A673 (cell line): ENCODE measurements at regions not wholly inside any gene's neighbourhood (a gene's known extent, or its start where the extent isn't known, plus 50 kb on each side); places are given as distances from the start of the nearest gene placed in this dataset.

ENCODE experiments used
- EZH2 ChIP-seq: fragments of 200-600 bp; sonication (generic); IDR thresholded peaks from 2 replicates; pipeline ENCODE4 v1.6.1; 2017; ENCODE audit warnings: borderline replicate concordance, low read depth, mild to moderate bottlenecking, mixed read lengths, antibody characterized with exemption, low read length; ENCODE audit not compliant: poor library complexity, severe bottlenecking
- TF ChIP-seq, protein P1 (sequence below): fragments of 300-800, 200-600 bp; sonication (generic); conservative IDR thresholded peaks from 2 replicates; pipeline ENCODE4 v1.5.1; 2017; ENCODE audit warnings: low read depth, mild to moderate bottlenecking, antibody characterized with exemption, low read length, moderate library complexity, mixed read lengths

DNA sequence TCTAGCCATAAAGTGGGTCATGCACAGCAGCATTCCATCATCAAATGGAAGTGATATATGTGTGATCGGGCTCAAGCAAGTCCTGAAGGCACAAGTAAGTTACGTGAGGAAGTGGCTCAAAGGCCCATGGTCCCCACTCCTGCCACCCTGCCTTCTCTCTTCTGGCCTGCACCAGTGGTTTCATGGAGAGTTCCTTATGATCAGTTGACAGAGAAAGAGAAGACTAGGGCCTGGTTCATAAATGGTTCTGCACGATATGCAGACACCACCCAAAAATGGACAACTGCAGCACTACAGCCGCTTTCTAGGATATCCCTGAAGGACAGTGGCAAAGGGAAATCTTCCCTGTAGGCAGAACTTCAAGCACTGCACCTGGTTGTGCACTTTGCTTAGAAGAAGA is 412.6 kb upstream of the SMIM21 start:
- TF ChIP-seq EZH2 = no peak
- TF ChIP-seq, protein P1, sequence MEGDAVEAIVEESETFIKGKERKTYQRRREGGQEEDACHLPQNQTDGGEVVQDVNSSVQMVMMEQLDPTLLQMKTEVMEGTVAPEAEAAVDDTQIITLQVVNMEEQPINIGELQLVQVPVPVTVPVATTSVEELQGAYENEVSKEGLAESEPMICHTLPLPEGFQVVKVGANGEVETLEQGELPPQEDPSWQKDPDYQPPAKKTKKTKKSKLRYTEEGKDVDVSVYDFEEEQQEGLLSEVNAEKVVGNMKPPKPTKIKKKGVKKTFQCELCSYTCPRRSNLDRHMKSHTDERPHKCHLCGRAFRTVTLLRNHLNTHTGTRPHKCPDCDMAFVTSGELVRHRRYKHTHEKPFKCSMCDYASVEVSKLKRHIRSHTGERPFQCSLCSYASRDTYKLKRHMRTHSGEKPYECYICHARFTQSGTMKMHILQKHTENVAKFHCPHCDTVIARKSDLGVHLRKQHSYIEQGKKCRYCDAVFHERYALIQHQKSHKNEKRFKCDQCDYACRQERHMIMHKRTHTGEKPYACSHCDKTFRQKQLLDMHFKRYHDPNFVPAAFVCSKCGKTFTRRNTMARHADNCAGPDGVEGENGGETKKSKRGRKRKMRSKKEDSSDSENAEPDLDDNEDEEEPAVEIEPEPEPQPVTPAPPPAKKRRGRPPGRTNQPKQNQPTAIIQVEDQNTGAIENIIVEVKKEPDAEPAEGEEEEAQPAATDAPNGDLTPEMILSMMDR = no peak
